GM19452 (cell line): ENCODE measurements at regions not wholly inside any gene's neighbourhood (a gene's known extent, or its start where the extent isn't known, plus 50 kb on each side); places are given as distances from the start of the nearest gene placed in this dataset.

Experiments used
- ATAC-seq: cut with Tn5 transposase; IDR thresholded peaks from one replicate; pipeline ENCODE4 v1.9.1; 2021; ENCODE audit not compliant: unreplicated experiment

- no peak for ATAC-seq
These were observed 50.6 kb upstream of the IL6 start for GRCh38 chr7:22676385-22676784.

GRCh38 chr7:22675917-22676343 lies 51.1 kb upstream of the IL6 start:
- ATAC-seq: no peak

GRCh38 chr7:22675421-22675820 lies 51.6 kb upstream of the IL6 start:
- no peak for ATAC-seq

- ATAC-seq: peak; percentile 80
These were observed 53.9 kb upstream of the IL6 start for GRCh38 chr7:22672846-22673680.

GRCh38 chr7:22671177-22671879 lies 55.7 kb upstream of the IL6 start:
- ATAC-seq: no peak

GRCh38 chr7:22670422-22670815 lies 56.6 kb upstream of the IL6 start:
- ATAC-seq: no peak

GRCh38 chr7:22669692-22670421 lies 57.1 kb upstream of the IL6 start:
- no peak for ATAC-seq

GRCh38 chr7:22668971-22669401 lies 58.0 kb upstream of the IL6 start:
- ATAC-seq: no peak

GRCh38 chr7:22667562-22668239 lies 59.3 kb upstream of the IL6 start:
- no peak for ATAC-seq

- ATAC-seq: no peak
These were observed 59.8 kb upstream of the IL6 start for GRCh38 chr7:22667187-22667561.

GRCh38 chr7:22666732-22667131 lies 60.3 kb upstream of the IL6 start:
- ATAC-seq: no peak

GRCh38 chr7:22665923-22666322 lies 61.1 kb upstream of the IL6 start:
- ATAC-seq: no peak

- no peak for ATAC-seq
These were observed 61.8 kb upstream of the IL6 start for GRCh38 chr7:22664988-22665798.

GRCh38 chr7:22663721-22664120 lies 63.3 kb upstream of the IL6 start:
- ATAC-seq: no peak

GRCh38 chr7:22663357-22663718 lies 63.7 kb upstream of the IL6 start:
- no peak for ATAC-seq

- no peak for ATAC-seq
These were observed 64.2 kb upstream of the IL6 start for GRCh38 chr7:22662556-22663356.

GRCh38 chr7:22662036-22662435 lies 65.0 kb upstream of the IL6 start:
- ATAC-seq: no peak

- ATAC-seq: no peak
These were observed 66.3 kb upstream of the IL6 start for GRCh38 chr7:22660732-22661131.

GRCh38 chr7:22660293-22660692 lies 66.7 kb upstream of the IL6 start:
- ATAC-seq: no peak

- no peak for ATAC-seq
These were observed 67.3 kb upstream of the IL6 start for GRCh38 chr7:22659741-22660140.
